Ovary (tissue), 3 donors: ENCODE measurements at regions not wholly inside any gene's neighbourhood (a gene's known extent, or its start where the extent isn't known, plus 50 kb on each side); places are given as distances from the start of the nearest gene placed in this dataset.

Source experiments
- EP300 ChIP-seq: sonication (generic); formaldehyde crosslinking; IDR thresholded peaks from one replicate; pipeline ENCODE4 v1.6.1; 2017; ENCODE audit warnings: antibody characterized with exemption
- POLR2A ChIP-seq: fragments of 450-650 bp; IDR thresholded peaks from one replicate; pipeline ENCODE4 v1.6.1; 2017; ENCODE audit warnings: antibody characterized with exemption, mild to moderate bottlenecking, moderate library complexity
- TF ChIP-seq, protein P1 (sequence below), 3 donors: fragments of 450-650 bp in 2 of 3; fragments of 200-600 bp in 1 of 3; IDR thresholded peaks; one replicate each; pipeline versions ENCODE4 v1.5.1 to v1.8.0; 2016 to 2022; ENCODE audit warnings: antibody characterized with exemption in 3 of 3, mild to moderate bottlenecking in 1 of 3
- donor health status: DM: no; HTN: no; CAD: no.

- TF ChIP-seq, protein P1, sequence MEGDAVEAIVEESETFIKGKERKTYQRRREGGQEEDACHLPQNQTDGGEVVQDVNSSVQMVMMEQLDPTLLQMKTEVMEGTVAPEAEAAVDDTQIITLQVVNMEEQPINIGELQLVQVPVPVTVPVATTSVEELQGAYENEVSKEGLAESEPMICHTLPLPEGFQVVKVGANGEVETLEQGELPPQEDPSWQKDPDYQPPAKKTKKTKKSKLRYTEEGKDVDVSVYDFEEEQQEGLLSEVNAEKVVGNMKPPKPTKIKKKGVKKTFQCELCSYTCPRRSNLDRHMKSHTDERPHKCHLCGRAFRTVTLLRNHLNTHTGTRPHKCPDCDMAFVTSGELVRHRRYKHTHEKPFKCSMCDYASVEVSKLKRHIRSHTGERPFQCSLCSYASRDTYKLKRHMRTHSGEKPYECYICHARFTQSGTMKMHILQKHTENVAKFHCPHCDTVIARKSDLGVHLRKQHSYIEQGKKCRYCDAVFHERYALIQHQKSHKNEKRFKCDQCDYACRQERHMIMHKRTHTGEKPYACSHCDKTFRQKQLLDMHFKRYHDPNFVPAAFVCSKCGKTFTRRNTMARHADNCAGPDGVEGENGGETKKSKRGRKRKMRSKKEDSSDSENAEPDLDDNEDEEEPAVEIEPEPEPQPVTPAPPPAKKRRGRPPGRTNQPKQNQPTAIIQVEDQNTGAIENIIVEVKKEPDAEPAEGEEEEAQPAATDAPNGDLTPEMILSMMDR (IDR thresholded peaks at IDR 0.05): no peak
- TF ChIP-seq EP300 (no peak), POLR2A (no peak)
These were observed 442.9 kb downstream of the QKI start for GRCh38 chr6:163857421-163857820.
